ENCODE measurements at regions not wholly inside any gene's neighbourhood (a gene's known extent, or its start where the extent isn't known, plus 50 kb on each side); places are given as distances from the start of the nearest gene placed in this dataset.

- BruUV-seq (replicated peaks), result no TSS peak
- POLR2A ChIA-PET (ENCODE audit: low non-redundant PET), result no interaction called here
- no peaks in the 10 kb centered on the region for H3K36me3 ChIP-seq (ENCODE audit: insufficient read depth, low read length, poor library complexity, severe bottlenecking)
- H3K9me3 ChIP-seq (ENCODE audit: low read depth, low read length, poor library complexity, severe bottlenecking), result no peaks in the 10 kb centered on the region
- CTCF ChIA-PET, result no interaction called here
- no peak overlapping the region for H3K27ac ChIP-seq (ENCODE audit: low read depth, low read length, poor library complexity, severe bottlenecking)
- no peaks in the 10 kb centered on the region for H3K27me3 ChIP-seq (replicated peaks; ENCODE audit: insufficient read depth, low read depth, low read length, poor library complexity)
- no peaks in the 10 kb centered on the region for H3K4me1 ChIP-seq (ENCODE audit: insufficient read depth, low read length, poor library complexity, severe bottlenecking)
- no peak for DNase-seq (ENCODE audit: low spot score)
- no peak overlapping the region for H3K4me3 ChIP-seq (ENCODE audit: low read depth, low read length, poor library complexity, severe bottlenecking)
- TF ChIP-seq, protein P1, sequence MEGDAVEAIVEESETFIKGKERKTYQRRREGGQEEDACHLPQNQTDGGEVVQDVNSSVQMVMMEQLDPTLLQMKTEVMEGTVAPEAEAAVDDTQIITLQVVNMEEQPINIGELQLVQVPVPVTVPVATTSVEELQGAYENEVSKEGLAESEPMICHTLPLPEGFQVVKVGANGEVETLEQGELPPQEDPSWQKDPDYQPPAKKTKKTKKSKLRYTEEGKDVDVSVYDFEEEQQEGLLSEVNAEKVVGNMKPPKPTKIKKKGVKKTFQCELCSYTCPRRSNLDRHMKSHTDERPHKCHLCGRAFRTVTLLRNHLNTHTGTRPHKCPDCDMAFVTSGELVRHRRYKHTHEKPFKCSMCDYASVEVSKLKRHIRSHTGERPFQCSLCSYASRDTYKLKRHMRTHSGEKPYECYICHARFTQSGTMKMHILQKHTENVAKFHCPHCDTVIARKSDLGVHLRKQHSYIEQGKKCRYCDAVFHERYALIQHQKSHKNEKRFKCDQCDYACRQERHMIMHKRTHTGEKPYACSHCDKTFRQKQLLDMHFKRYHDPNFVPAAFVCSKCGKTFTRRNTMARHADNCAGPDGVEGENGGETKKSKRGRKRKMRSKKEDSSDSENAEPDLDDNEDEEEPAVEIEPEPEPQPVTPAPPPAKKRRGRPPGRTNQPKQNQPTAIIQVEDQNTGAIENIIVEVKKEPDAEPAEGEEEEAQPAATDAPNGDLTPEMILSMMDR (conservative IDR thresholded peaks at IDR 0.05; ENCODE audit: low read depth, low read length), result no peak
- TF ChIP-seq EZH2 (IDR thresholded peaks at IDR 0.05; ENCODE audit: borderline replicate concordance, low read depth, low read length, poor library complexity, severe bottlenecking), result no peak
- intact Hi-C loops (cut with micrococcal nuclease; ENCODE audit: unreplicated experiment), result no loop called here
Measured at GRCh38 chr10:60728056-60728455, 50.2 kb upstream of the CDK1 start.

GRCh38 chr10:60726257-60726656, 52.0 kb upstream of the CDK1 start:
- no peak overlapping the region for H3K4me3 ChIP-seq (ENCODE audit: low read depth, low read length, poor library complexity, severe bottlenecking)
- H3K27ac ChIP-seq (ENCODE audit: low read depth, low read length, poor library complexity, severe bottlenecking), result no peak overlapping the region
- BruUV-seq (replicated peaks), result no TSS peak
- ChIA-PET CTCF (no interaction called here), POLR2A (ENCODE audit: low non-redundant PET) (no interaction called here)
- TF ChIP-seq EZH2 (IDR thresholded peaks at IDR 0.05; ENCODE audit: borderline replicate concordance, low read depth, low read length, poor library complexity, severe bottlenecking), result no peak
- TF ChIP-seq, protein P1 (conservative IDR thresholded peaks at IDR 0.05; ENCODE audit: low read depth, low read length), result no peak
- H3K9me3 ChIP-seq (ENCODE audit: low read depth, low read length, poor library complexity, severe bottlenecking), result no peaks in the 10 kb centered on the region
- no peaks in the 10 kb centered on the region for H3K36me3 ChIP-seq (ENCODE audit: insufficient read depth, low read length, poor library complexity, severe bottlenecking)
- DNase-seq (ENCODE audit: low spot score), result no peak
- intact Hi-C loops (cut with micrococcal nuclease; ENCODE audit: unreplicated experiment), result no loop called here
- H3K27me3 ChIP-seq (replicated peaks; ENCODE audit: insufficient read depth, low read depth, low read length, poor library complexity), result no peaks in the 10 kb centered on the region
- H3K4me1 ChIP-seq (ENCODE audit: insufficient read depth, low read length, poor library complexity, severe bottlenecking), result peaks cover 3% of the 10 kb centered on the region

GRCh38 chr10:60722623-60723022, 55.7 kb upstream of the CDK1 start:
- Histone ChIP-seq H3K4me3 (ENCODE audit: low read depth, low read length, poor library complexity, severe bottlenecking) (no peak overlapping the region), H3K27me3 (replicated peaks; ENCODE audit: insufficient read depth, low read depth, low read length, poor library complexity) (no peaks in the 10 kb centered on the region), H3K36me3 (ENCODE audit: insufficient read depth, low read length, poor library complexity, severe bottlenecking) (no peaks in the 10 kb centered on the region), H3K9me3 (ENCODE audit: low read depth, low read length, poor library complexity, severe bottlenecking) (no peaks in the 10 kb centered on the region), H3K27ac (ENCODE audit: low read depth, low read length, poor library complexity, severe bottlenecking) (no peak overlapping the region), H3K4me1 (ENCODE audit: insufficient read depth, low read length, poor library complexity, severe bottlenecking) (peaks cover 11% of the 10 kb centered on the region)
- POLR2A ChIA-PET (ENCODE audit: low non-redundant PET), result no interaction called here
- no peak for TF ChIP-seq EZH2 (IDR thresholded peaks at IDR 0.05; ENCODE audit: borderline replicate concordance, low read depth, low read length, poor library complexity, severe bottlenecking)
- TF ChIP-seq, protein P1 (conservative IDR thresholded peaks at IDR 0.05; ENCODE audit: low read depth, low read length), result no peak
- intact Hi-C loops (cut with micrococcal nuclease; ENCODE audit: unreplicated experiment), result no loop called here
- DNase-seq (ENCODE audit: low spot score), result no peak
- no TSS peak for BruUV-seq (replicated peaks)
- CTCF ChIA-PET, result no interaction called here

Data from A673 (cell line).